Endodermal cell (in vitro differentiated cells): ENCODE measurements at regions not wholly inside any gene's neighbourhood (a gene's known extent, or its start where the extent isn't known, plus 50 kb on each side); places are given as distances from the start of the nearest gene placed in this dataset.

Experiments used
- DNase-seq: peaks from one replicate; pipeline ENCODE4 v3.0.0-alpha.2; 2017
- H3K27ac ChIP-seq: 2 replicates; pipeline ENCODE4 v1.5.1; 2013; ENCODE audit warnings: mild to moderate bottlenecking, low read depth, low read length, moderate library complexity
- H3K27me3 ChIP-seq: 2 replicates; pipeline ENCODE4 v1.6.1; 2013; ENCODE audit warnings: mild to moderate bottlenecking, low read length, moderate library complexity; ENCODE audit not compliant: insufficient read depth, control insufficient read depth, poor library complexity, severe bottlenecking
- H3K36me3 ChIP-seq: 2 replicates; pipeline ENCODE4 v1.7.0; 2013; ENCODE audit warnings: mild to moderate bottlenecking, low read length, moderate library complexity; ENCODE audit not compliant: control insufficient read depth, insufficient read depth
- H3K4me1 ChIP-seq: one replicate; pipeline ENCODE4 v1.7.0; 2013; ENCODE audit warnings: low read length; ENCODE audit not compliant: control insufficient read depth, insufficient read depth
- H3K4me3 ChIP-seq: 2 replicates; pipeline ENCODE4 v1.5.1; 2013; ENCODE audit warnings: mild to moderate bottlenecking, low read length, moderate library complexity
- H3K9ac ChIP-seq: 2 replicates; pipeline ENCODE4 v1.6.1; 2013; ENCODE audit warnings: mild to moderate bottlenecking, low read length, moderate library complexity; ENCODE audit not compliant: poor library complexity, severe bottlenecking; ENCODE audit errors: extremely low read depth
- H3K9me3 ChIP-seq: 2 replicates; pipeline ENCODE4 v1.6.1; 2013; ENCODE audit warnings: mild to moderate bottlenecking, low read length, moderate library complexity; ENCODE audit not compliant: control insufficient read depth
- H3K27ac Mint-ChIP-seq: 2 replicates; pipeline ENCODE4 v1.8.0; 2020; ENCODE audit warnings: mixed read lengths
- H3K27me3 Mint-ChIP-seq: 2 replicates; pipeline ENCODE4 v1.8.0; 2021; ENCODE audit warnings: mild to moderate bottlenecking, mixed read lengths; ENCODE audit not compliant: insufficient read depth
- H3K36me3 Mint-ChIP-seq: 2 replicates; pipeline ENCODE4 v1.8.0; 2020; ENCODE audit warnings: low read depth, mixed read lengths
- H3K4me1 Mint-ChIP-seq: 2 replicates; pipeline ENCODE4 v1.8.0; 2020; ENCODE audit warnings: mixed read lengths
- H3K4me3 Mint-ChIP-seq: 2 replicates; pipeline ENCODE4 v1.8.0; 2020; ENCODE audit warnings: mild to moderate bottlenecking, moderate library complexity, mixed read lengths
- H3K9me3 Mint-ChIP-seq: 2 replicates; pipeline ENCODE4 v1.8.0; 2020; ENCODE audit warnings: mild to moderate bottlenecking, mixed read lengths
- CTCF ChIP-seq: fragments of 200-600 bp; sonication (generic); conservative IDR thresholded peaks from 2 replicates; pipeline ENCODE4 v1.5.0; 2021; ENCODE audit warnings: antibody characterized with exemption, mild to moderate bottlenecking
- WGBS, 2 experiments: methylation state at CpG; one replicate each; pipeline versions ENCODE4 v1.1.5 to v1.1.7; 2013; ENCODE audit warnings: missing lambda C conversion rate in 2 of 2, mixed read lengths in 1 of 2; ENCODE audit not compliant: insufficient coverage in 1 of 2, insufficient read length in 1 of 2; 5-methylcytosine and 5-hydroxymethylcytosine counted together

DNA sequence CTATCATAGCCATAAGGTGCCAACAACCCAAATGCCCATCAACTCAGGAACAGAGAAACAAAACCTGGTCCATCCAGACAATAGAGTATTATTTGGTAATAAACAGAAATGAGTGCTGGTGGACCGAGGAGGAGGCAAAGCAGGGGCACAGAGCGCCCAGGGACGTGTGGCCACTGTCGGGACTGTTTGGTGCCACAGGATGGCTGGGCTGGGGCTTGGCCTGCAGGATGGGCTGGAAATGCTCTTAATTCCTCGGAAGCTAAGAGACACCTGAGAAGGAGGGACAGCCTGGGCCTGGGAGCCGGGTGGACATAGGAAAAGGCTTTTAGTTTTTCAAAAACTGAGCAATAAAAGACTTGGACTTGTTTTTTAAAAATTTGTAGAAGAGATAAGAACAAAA, 216.4 kb downstream of the DLL1 start:
- no peaks in the 10 kb centered on the region for H3K4me1 ChIP-seq
- peaks cover 1% of the 10 kb centered on the region for H3K27me3 Mint-ChIP-seq
- H3K9ac ChIP-seq, result no peak overlapping the region
- no peaks in the 10 kb centered on the region for H3K9me3 ChIP-seq
- H3K36me3 ChIP-seq, result no peaks in the 10 kb centered on the region
- no peak overlapping the region for H3K27ac ChIP-seq
- H3K4me3 ChIP-seq, result no peak overlapping the region
- WGBS, 2 experiments, result 90 to 96% methylated on average over 6 of the region's 6 CpGs
- no peak overlapping the region for H3K4me3 Mint-ChIP-seq
- H3K27ac Mint-ChIP-seq, result no peak overlapping the region
- H3K9me3 Mint-ChIP-seq, result peaks cover 30% of the 10 kb centered on the region
- peaks cover 2% of the 10 kb centered on the region for H3K36me3 Mint-ChIP-seq
- no peaks in the 10 kb centered on the region for H3K27me3 ChIP-seq
- TF ChIP-seq CTCF, result no peak
- peak; percentile 24 for DNase-seq
- H3K4me1 Mint-ChIP-seq, result no peaks in the 10 kb centered on the region

- H3K27ac Mint-ChIP-seq, result no peak overlapping the region
Observed at GRCh38 chr6:170073846-170074245, 217.0 kb downstream of the DLL1 start.

DNA sequence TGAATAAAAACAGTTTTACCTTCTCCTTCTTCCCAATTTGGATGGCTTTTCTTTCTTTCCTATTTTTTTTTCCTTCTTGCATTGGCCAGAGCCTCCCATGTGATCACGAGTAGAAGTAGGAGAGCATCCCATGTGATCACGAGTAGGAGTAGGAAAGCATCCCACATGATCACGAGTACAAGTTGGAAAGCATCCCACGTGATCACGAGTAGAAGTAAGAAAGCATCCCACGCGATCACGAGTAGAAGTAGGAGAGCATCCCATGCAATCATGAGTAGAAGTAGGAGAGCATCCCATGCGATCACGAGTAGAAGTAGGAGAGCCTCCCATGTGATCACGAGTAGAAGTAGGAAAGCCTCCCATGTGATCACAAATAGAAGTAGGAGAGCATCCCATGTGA, 218.6 kb downstream of the DLL1 start:
- no peak overlapping the region for H3K9ac ChIP-seq
- DNase-seq, result peak; percentile 1
- no peaks in the 10 kb centered on the region for H3K4me1 ChIP-seq
- Mint-ChIP-seq H3K36me3 (peaks cover 4% of the 10 kb centered on the region), H3K27ac (no peak overlapping the region), H3K4me1 (no peaks in the 10 kb centered on the region), H3K4me3 (no peak overlapping the region), H3K9me3 (peaks cover 26% of the 10 kb centered on the region), H3K27me3 (peaks cover 2% of the 10 kb centered on the region)
- H3K9me3 ChIP-seq, result no peaks in the 10 kb centered on the region
- H3K27ac ChIP-seq, result no peak overlapping the region
- no peak overlapping the region for H3K4me3 ChIP-seq
- no peak for TF ChIP-seq CTCF
- 91 to 94% methylated on average over 11 of the region's 11 CpGs for WGBS, 2 experiments
- no peaks in the 10 kb centered on the region for H3K36me3 ChIP-seq
- no peaks in the 10 kb centered on the region for H3K27me3 ChIP-seq

More at GRCh38 chr6:170073846-170074245, 217.0 kb downstream of the DLL1 start:
- Mint-ChIP-seq H3K36me3 (peaks cover 4% of the 10 kb centered on the region), H3K9me3 (peaks cover 28% of the 10 kb centered on the region), H3K4me3 (no peak overlapping the region), H3K27me3 (peaks cover 2% of the 10 kb centered on the region), H3K4me1 (no peaks in the 10 kb centered on the region)
- H3K9me3 ChIP-seq, result no peaks in the 10 kb centered on the region
- no peak overlapping the region for H3K9ac ChIP-seq
- WGBS, 2 experiments, result 89 to 100% methylated on average over 1 to 13 of the region's 13 CpGs
- no peaks in the 10 kb centered on the region for H3K4me1 ChIP-seq
- H3K27ac ChIP-seq, result no peak overlapping the region
- no peak for TF ChIP-seq CTCF
- H3K36me3 ChIP-seq, result no peaks in the 10 kb centered on the region
- DNase-seq, result peak; percentile 17
- no peaks in the 10 kb centered on the region for H3K27me3 ChIP-seq
- no peak overlapping the region for H3K4me3 ChIP-seq
